Breast epithelium (tissue), 4 donors: ENCODE measurements at regions not wholly inside any gene's neighbourhood (a gene's known extent, or its start where the extent isn't known, plus 50 kb on each side); places are given as distances from the start of the nearest gene placed in this dataset.

Source experiments
- DNase-seq, 2 donors: peaks; one replicate each; pipeline ENCODE4 v3.0.0-alpha.2; 2019; ENCODE audit warnings: low spot score in 2 of 2
- H3K27ac ChIP-seq, 2 donors: fragments of 200-600 bp; sonication (generic) in 1 of 2; one replicate each; pipeline ENCODE4 v1.5.1; 2016 to 2019; ENCODE audit warnings: mild to moderate bottlenecking in 1 of 2
- H3K27me3 ChIP-seq, 2 donors: fragments of 200-600 bp; sonication (generic) in 1 of 2; one replicate each; pipeline versions ENCODE4 v1.5.1 to v1.6.0; 2017 to 2019; ENCODE audit warnings: control low read depth in 1 of 2, mild to moderate bottlenecking in 1 of 2
- H3K36me3 ChIP-seq: fragments of 200-600 bp; one replicate; pipeline ENCODE4 v1.5.1; 2019
- H3K4me1 ChIP-seq, 2 donors: fragments of 200-600 bp; sonication (generic); one replicate each; pipeline ENCODE4 v1.5.1; 2016 to 2019; ENCODE audit warnings: control low read depth in 1 of 2
- H3K4me3 ChIP-seq, 3 donors: fragments of 200-600 bp; sonication (generic); 1 replicate in 2 of 3; 2 replicates in 1 of 3; pipeline ENCODE4 v1.5.1; 2016 to 2019; ENCODE audit warnings: mild to moderate bottlenecking in 3 of 3, moderate library complexity in 2 of 3
- H3K9me3 ChIP-seq, 2 donors: fragments of 200-600 bp; sonication (generic) in 1 of 2; one replicate each; pipeline ENCODE4 v1.5.1; 2016 to 2019; ENCODE audit warnings: control low read depth in 1 of 2
- POLR2A ChIP-seq: fragments of 450-650 bp; IDR thresholded peaks from one replicate; pipeline ENCODE4 v1.6.1; 2016; ENCODE audit warnings: antibody characterized with exemption, mild to moderate bottlenecking, moderate library complexity
- POLR2AphosphoS5 ChIP-seq, 3 donors: sonication (generic); formaldehyde crosslinking; IDR thresholded peaks; one replicate each; pipeline ENCODE4 v1.6.1; 2017; ENCODE audit warnings: antibody characterized with exemption in 3 of 3
- intact Hi-C: fragments of 100-400 bp; cut with DNase I; formaldehyde crosslinking; loops from one replicate; pipeline ENCODE4 v1.15.1; 2023; ENCODE audit warnings: low total_unique reads
- TF ChIP-seq, protein P1 (sequence below), 3 donors: fragments of 450-650 bp; IDR thresholded peaks; one replicate each; pipeline ENCODE4 v1.5.1; 2016 to 2017; ENCODE audit warnings: antibody characterized with exemption in 3 of 3, mild to moderate bottlenecking in 3 of 3, moderate library complexity in 3 of 3

DNA sequence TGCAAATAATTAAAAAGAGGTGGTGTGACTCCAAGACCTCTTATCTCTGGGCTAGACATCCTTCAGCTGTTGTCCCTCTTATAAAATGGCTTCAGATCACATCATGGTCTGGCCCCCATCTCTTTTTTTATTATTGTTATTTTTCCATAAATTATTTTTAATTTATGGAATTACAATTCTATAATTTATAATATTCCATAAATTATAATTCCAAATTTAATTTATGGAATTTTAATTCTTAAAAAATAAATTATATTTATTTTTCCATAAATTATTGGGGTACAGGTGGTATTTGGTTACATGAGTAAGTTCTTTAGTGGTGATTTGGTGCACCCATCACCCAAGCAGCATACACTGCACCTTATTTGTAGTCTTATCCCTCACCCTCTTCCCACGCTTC lies 65.9 kb upstream of the GJA5 start:
- H3K27me3 ChIP-seq, result no peaks in the 10 kb centered on the region
- no peak overlapping the region for H3K27ac ChIP-seq
- no peak for TF ChIP-seq POLR2AphosphoS5 (IDR thresholded peaks at IDR 0.05)
- TF ChIP-seq POLR2A, result no peak
- TF ChIP-seq, protein P1, sequence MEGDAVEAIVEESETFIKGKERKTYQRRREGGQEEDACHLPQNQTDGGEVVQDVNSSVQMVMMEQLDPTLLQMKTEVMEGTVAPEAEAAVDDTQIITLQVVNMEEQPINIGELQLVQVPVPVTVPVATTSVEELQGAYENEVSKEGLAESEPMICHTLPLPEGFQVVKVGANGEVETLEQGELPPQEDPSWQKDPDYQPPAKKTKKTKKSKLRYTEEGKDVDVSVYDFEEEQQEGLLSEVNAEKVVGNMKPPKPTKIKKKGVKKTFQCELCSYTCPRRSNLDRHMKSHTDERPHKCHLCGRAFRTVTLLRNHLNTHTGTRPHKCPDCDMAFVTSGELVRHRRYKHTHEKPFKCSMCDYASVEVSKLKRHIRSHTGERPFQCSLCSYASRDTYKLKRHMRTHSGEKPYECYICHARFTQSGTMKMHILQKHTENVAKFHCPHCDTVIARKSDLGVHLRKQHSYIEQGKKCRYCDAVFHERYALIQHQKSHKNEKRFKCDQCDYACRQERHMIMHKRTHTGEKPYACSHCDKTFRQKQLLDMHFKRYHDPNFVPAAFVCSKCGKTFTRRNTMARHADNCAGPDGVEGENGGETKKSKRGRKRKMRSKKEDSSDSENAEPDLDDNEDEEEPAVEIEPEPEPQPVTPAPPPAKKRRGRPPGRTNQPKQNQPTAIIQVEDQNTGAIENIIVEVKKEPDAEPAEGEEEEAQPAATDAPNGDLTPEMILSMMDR (IDR thresholded peaks at IDR 0.05), result no peak
- no peaks in the 10 kb centered on the region for H3K36me3 ChIP-seq
- no peak for DNase-seq
- no peaks in the 10 kb centered on the region for H3K9me3 ChIP-seq
- no peak overlapping the region for H3K4me3 ChIP-seq
- no peaks in the 10 kb centered on the region for H3K4me1 ChIP-seq
- intact Hi-C loops, result no loop called here

DNA sequence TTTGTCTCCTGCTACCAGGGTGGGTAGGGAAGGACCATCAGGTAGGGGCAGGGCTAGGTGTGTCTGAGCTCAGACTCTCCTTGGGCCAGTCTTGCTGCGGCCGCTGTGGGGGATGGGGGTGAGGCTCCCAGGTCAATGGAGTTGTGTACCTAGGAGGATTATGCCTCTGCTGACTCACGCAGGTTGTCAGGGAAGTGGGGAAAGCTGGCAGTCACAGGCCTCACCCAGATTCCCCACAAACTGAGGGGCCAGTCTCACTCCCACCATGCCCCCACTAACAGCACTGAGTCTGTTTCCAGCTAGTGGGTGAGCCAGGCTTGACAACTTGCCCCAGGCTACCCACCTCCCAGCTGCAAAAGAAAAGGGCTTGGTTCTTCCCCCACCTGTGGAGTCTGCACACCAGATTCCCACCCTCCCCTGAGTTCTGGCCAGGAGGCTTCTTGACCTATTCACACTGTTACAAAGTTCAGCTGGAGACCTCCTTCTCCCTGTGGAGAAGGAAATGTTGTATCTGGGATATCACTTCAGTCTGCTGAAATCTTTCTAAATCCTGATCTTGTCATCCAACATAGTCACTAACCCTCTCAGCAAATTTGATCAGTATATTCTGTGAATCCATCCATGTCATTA lies 69.2 kb upstream of the GJA8 start:
- intact Hi-C loops, result no loop called here
- TF ChIP-seq POLR2A, result no peak
- no peak for TF ChIP-seq POLR2AphosphoS5 (IDR thresholded peaks at IDR 0.05)
- TF ChIP-seq, protein P1 (IDR thresholded peaks at IDR 0.05), result no peak

DNA sequence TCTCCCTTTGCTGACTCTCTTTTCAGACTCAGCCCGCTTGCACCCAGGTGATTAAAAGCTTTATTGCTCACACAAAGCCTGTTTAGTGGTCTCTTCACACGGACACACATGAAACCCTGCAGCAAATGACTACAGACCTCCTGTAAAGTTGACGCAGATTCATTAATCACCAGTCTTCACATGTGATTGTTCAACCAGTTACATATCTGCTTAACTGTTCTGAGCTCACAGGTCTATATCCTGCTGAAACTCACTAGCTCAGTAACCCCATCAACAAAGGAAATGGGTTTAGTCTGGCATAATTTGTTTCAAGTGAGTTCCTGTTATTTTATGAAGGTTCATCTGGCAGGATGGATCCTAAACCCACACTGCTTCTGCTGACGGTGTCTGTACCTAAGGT lies 68.4 kb upstream of the GJA8 start:
- H3K4me1 ChIP-seq, result no peaks in the 10 kb centered on the region
- intact Hi-C loops, result no loop called here
- H3K36me3 ChIP-seq, result no peaks in the 10 kb centered on the region
- H3K9me3 ChIP-seq, result no peaks in the 10 kb centered on the region
- no peak overlapping the region for H3K27ac ChIP-seq
- no peak for DNase-seq
- TF ChIP-seq POLR2A (no peak), POLR2AphosphoS5 (IDR thresholded peaks at IDR 0.05) (no peak)
- TF ChIP-seq, protein P1 (IDR thresholded peaks at IDR 0.05), result no peak
- no peaks in the 10 kb centered on the region for H3K27me3 ChIP-seq
- no peak overlapping the region for H3K4me3 ChIP-seq

More for the DNA sequence above, 69.2 kb upstream of the GJA8 start:
- H3K4me1 ChIP-seq, result no peaks in the 10 kb centered on the region
- H3K27me3 ChIP-seq, result no peaks in the 10 kb centered on the region
- H3K36me3 ChIP-seq, result no peaks in the 10 kb centered on the region
- H3K4me3 ChIP-seq, result no peak overlapping the region
- no peak overlapping the region for H3K27ac ChIP-seq
- no peak for DNase-seq
- no peaks in the 10 kb centered on the region for H3K9me3 ChIP-seq

DNA sequence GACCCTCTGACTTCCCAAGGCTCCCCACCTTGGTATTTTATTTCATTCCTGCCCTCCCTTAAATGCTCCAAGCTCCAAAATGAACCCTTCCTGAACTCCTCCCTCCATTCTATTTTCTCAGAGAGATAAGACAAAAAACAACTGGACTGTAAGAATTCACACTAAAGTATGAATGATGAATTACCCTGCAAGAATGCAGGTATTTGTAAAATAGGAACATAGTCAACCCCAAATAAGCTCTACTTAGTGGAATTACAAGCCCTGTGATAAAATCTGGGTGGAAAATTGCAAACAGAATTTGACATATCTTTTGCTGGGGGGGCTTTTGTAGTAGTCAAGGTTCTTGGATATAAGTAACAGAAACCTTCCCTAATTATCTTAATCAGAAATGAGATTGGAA lies 67.8 kb upstream of the GJA8 start:
- Histone ChIP-seq H3K9me3 (no peaks in the 10 kb centered on the region), H3K36me3 (no peaks in the 10 kb centered on the region), H3K27me3 (no peaks in the 10 kb centered on the region), H3K4me1 (no peaks in the 10 kb centered on the region), H3K4me3 (no peak overlapping the region), H3K27ac (no peak overlapping the region)
- TF ChIP-seq POLR2AphosphoS5 (IDR thresholded peaks at IDR 0.05) (no peak), POLR2A (no peak)
- TF ChIP-seq, protein P1 (IDR thresholded peaks at IDR 0.05), result no peak
- intact Hi-C loops, result no loop called here
- DNase-seq, result no peak

DNA sequence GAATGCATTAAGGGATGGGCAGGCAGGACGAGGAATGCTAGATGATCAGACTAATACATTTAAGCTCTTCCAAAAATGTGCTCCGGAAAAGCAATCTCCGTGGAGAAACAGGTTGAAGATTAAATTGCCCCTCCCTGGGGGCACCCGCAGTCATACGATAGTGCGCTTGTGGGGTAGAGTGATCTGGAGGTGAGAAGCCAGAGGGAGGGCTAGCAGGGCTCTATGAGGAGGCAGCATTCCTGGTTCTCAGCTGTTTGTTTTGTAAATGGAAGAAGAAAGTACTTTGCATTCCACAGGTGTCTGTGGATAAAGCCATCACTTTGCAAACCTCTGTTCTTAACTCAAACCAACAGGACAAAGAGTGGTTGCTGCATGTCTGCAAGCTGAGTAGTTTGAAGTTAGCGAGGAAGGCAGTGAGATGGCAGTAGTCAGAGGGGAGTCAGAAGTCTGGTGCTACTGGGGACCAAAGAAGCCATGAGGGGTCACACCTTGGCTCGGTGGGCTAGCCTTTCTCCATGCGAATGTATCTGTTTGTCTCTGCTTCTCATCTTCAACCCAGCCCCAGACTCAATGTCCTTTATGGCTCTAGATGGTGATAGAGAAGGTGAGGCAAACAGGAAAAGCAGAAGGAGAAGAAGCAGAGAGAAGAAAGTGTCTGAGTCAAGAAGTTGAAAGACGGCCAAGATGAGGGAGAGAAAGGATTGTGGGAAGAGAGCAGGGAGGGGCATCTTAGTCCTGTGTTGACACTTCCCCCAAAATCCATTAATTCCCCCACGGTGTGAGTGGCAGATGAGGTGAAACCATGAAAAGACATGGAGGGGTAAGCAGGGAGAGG lies 65.2 kb upstream of the GJA8 start:
- H3K27me3 ChIP-seq, result no peaks in the 10 kb centered on the region
- H3K4me3 ChIP-seq, result no peak overlapping the region
- H3K9me3 ChIP-seq, result no peaks in the 10 kb centered on the region
- intact Hi-C loops, result no loop called here
- H3K4me1 ChIP-seq, result no peaks in the 10 kb centered on the region
- no peak overlapping the region for H3K27ac ChIP-seq
- TF ChIP-seq POLR2A (no peak), POLR2AphosphoS5 (IDR thresholded peaks at IDR 0.05) (no peak)
- TF ChIP-seq, protein P1 (IDR thresholded peaks at IDR 0.05), result no peak
- DNase-seq, result no peak
- no peaks in the 10 kb centered on the region for H3K36me3 ChIP-seq
